Fibroblast of lung (primary cell): ENCODE measurements at regions not wholly inside any gene's neighbourhood (a gene's known extent, or its start where the extent isn't known, plus 50 kb on each side); places are given as distances from the start of the nearest gene placed in this dataset.

ENCODE experiments used
- DNase-seq, 2 donors: peaks; one replicate each; pipeline versions ENCODE4 v3.0.0 to v3.0.0-alpha.2; 2010; ENCODE audit warnings: low read depth in 2 of 2
- H2AFZ ChIP-seq: 2 replicates; pipeline ENCODE4 v1.5.1; 2012; ENCODE audit warnings: low read length, control low read depth, inconsistent platforms
- H3K27ac ChIP-seq: 2 replicates; pipeline ENCODE4 v1.5.1; 2011; ENCODE audit warnings: low read length, control low read depth; ENCODE audit not compliant: insufficient read depth
- H3K27me3 ChIP-seq: 2 replicates; pipeline ENCODE4 v1.5.1; 2011; ENCODE audit warnings: mild to moderate bottlenecking, low read length; ENCODE audit not compliant: control insufficient read depth, insufficient read depth
- H3K36me3 ChIP-seq: 2 replicates; pipeline ENCODE4 v1.5.1; 2011; ENCODE audit warnings: low read length; ENCODE audit not compliant: control insufficient read depth, insufficient read depth
- H3K4me1 ChIP-seq: 2 replicates; pipeline ENCODE4 v1.5.1; 2011; ENCODE audit warnings: low read length; ENCODE audit not compliant: control insufficient read depth, insufficient read depth; ENCODE audit errors: extremely low read depth
- H3K4me2 ChIP-seq: 2 replicates; pipeline ENCODE4 v1.5.1; 2011; ENCODE audit warnings: low read length, control low read depth; ENCODE audit not compliant: insufficient read depth; ENCODE audit errors: extremely low read depth
- H3K4me3 ChIP-seq, 4 experiments: fragments of 200-600 bp in 1 of 4; sonication (generic) in 1 of 4; replicated peaks in 1 of 4; 2 replicates each; pipeline ENCODE4 v1.5.1; 2011 to 2016; ENCODE audit warnings: low read length in 4 of 4, low read depth in 3 of 4, mild to moderate bottlenecking in 3 of 4, control low read depth in 2 of 4, inconsistent platforms in 1 of 4, mixed read lengths in 1 of 4; ENCODE audit not compliant: insufficient read depth in 1 of 4; ENCODE audit errors: control extremely low read depth in 1 of 4
- H3K79me2 ChIP-seq: 2 replicates; pipeline ENCODE4 v1.5.1; 2012; ENCODE audit warnings: mild to moderate bottlenecking, low read length, inconsistent platforms; ENCODE audit not compliant: control insufficient read depth, insufficient read depth
- H3K9ac ChIP-seq: 2 replicates; pipeline ENCODE4 v1.5.1; 2011; ENCODE audit warnings: mild to moderate bottlenecking, low read length, control low read depth; ENCODE audit not compliant: insufficient read depth
- H3K9me3 ChIP-seq: 2 replicates; pipeline ENCODE4 v1.5.1; 2012; ENCODE audit warnings: low read depth, low read length; ENCODE audit not compliant: control insufficient read depth, insufficient read depth
- H4K20me1 ChIP-seq: 2 replicates; pipeline ENCODE4 v1.5.1; 2011; ENCODE audit warnings: low read length; ENCODE audit not compliant: control insufficient read depth, insufficient read depth; ENCODE audit errors: extremely low read depth
- EZH2 ChIP-seq: IDR thresholded peaks from 2 replicates; pipeline ENCODE4 v1.5.1; 2012; ENCODE audit warnings: low read length, control low read depth, mild to moderate bottlenecking; ENCODE audit errors: missing control alignments
- TF ChIP-seq, protein P1 (sequence below), 2 donors: IDR thresholded peaks in 1 of 2; conservative IDR thresholded peaks in 1 of 2; 1 replicate in 1 of 2; 2 replicates in 1 of 2; pipeline ENCODE4 v1.5.1; 2011 to 2012; ENCODE audit warnings: low read length in 2 of 2, control low read depth in 1 of 2, inconsistent platforms in 1 of 2, low read depth in 1 of 2, mild to moderate bottlenecking in 1 of 2

DNA sequence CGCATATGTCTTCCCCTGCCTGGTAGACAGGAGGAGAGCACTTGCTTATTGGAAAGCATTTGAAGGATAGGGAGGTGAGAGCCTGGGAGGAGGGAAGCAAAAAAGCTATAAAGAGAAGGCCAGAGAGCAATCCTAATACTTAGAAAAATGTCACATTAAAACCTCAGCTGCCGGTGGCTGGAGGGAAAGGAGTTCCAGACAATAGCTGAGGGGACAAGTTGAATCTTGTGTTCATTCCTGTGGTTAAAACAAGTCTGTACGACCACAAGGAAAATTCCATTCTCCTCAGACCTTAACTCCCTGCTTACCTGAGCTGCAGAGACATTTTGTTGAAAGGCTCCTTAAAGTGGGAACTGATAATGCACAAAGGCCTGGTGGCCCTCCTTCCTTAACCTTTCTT lies 218.8 kb upstream of the CAMK1G start:
- peak in 1 of 2 donors; percentile 57 for DNase-seq
- Histone ChIP-seq H3K4me3 (no peak overlapping the region), H3K27ac (no peak overlapping the region), H3K27me3 (no peaks in the 10 kb centered on the region), H3K9me3 (no peaks in the 10 kb centered on the region), H3K4me1 (peaks cover 6% of the 10 kb centered on the region), H4K20me1 (no peaks in the 10 kb centered on the region), H3K4me2 (no peak overlapping the region), H3K36me3 (no peaks in the 10 kb centered on the region), H3K9ac (no peak overlapping the region), H3K79me2 (no peaks in the 10 kb centered on the region), H2AFZ (no peak overlapping the region)
- TF ChIP-seq EZH2: no peak
- TF ChIP-seq, protein P1, sequence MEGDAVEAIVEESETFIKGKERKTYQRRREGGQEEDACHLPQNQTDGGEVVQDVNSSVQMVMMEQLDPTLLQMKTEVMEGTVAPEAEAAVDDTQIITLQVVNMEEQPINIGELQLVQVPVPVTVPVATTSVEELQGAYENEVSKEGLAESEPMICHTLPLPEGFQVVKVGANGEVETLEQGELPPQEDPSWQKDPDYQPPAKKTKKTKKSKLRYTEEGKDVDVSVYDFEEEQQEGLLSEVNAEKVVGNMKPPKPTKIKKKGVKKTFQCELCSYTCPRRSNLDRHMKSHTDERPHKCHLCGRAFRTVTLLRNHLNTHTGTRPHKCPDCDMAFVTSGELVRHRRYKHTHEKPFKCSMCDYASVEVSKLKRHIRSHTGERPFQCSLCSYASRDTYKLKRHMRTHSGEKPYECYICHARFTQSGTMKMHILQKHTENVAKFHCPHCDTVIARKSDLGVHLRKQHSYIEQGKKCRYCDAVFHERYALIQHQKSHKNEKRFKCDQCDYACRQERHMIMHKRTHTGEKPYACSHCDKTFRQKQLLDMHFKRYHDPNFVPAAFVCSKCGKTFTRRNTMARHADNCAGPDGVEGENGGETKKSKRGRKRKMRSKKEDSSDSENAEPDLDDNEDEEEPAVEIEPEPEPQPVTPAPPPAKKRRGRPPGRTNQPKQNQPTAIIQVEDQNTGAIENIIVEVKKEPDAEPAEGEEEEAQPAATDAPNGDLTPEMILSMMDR (conservative IDR thresholded peaks at IDR 0.05 in 1 of 2, IDR thresholded peaks at IDR 0.05 in 1 of 2; ENCODE audit: low read depth in 1 of 2, low read length in 2 of 2): no peak

DNA sequence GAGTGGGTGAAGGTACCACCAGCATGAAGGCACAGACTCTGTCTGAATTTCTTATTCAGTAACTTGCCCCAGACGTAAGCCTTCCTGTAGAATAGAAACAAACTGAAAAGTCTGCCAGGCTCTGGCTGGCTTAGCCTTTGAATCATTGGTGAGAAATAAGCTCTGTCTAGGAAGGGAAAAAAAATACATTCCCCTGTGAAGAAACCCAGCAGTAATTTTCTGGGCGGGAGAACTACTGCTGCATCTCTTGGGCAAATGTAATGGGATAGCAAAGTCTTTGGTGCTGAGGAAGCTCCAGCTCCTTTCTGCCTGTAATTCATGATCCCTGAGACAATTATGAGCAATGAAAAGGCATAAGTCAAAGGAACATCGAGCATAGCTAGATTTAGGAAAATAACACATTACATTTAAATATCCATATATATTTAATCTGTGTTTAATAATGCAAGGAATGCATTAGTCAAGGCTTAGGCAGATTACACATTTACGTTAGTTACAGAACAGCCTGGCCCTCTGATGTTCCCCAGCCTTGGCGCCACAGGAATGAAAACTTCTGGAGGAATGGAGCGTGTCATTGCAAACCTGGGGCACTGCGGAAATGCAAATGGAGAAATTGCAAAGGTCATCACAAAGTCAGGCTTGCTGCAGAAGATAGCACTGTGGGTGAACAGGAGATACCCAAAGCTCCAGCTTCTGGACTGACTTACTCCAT lies 216.3 kb upstream of the CAMK1G start:
- Histone ChIP-seq H2AFZ (no peak overlapping the region), H3K27me3 (no peaks in the 10 kb centered on the region), H3K9me3 (no peaks in the 10 kb centered on the region), H3K36me3 (no peaks in the 10 kb centered on the region), H3K4me3 (no peak overlapping the region), H3K27ac (no peak overlapping the region), H3K4me1 (peaks cover 6% of the 10 kb centered on the region), H3K4me2 (no peak overlapping the region), H4K20me1 (no peaks in the 10 kb centered on the region), H3K79me2 (no peaks in the 10 kb centered on the region), H3K9ac (no peak overlapping the region)
- TF ChIP-seq, protein P1 (conservative IDR thresholded peaks at IDR 0.05 in 1 of 2, IDR thresholded peaks at IDR 0.05 in 1 of 2; ENCODE audit: low read depth in 1 of 2, low read length in 2 of 2): no peak
- no peak for TF ChIP-seq EZH2
- peak; percentile 36 to 85 for DNase-seq

DNA sequence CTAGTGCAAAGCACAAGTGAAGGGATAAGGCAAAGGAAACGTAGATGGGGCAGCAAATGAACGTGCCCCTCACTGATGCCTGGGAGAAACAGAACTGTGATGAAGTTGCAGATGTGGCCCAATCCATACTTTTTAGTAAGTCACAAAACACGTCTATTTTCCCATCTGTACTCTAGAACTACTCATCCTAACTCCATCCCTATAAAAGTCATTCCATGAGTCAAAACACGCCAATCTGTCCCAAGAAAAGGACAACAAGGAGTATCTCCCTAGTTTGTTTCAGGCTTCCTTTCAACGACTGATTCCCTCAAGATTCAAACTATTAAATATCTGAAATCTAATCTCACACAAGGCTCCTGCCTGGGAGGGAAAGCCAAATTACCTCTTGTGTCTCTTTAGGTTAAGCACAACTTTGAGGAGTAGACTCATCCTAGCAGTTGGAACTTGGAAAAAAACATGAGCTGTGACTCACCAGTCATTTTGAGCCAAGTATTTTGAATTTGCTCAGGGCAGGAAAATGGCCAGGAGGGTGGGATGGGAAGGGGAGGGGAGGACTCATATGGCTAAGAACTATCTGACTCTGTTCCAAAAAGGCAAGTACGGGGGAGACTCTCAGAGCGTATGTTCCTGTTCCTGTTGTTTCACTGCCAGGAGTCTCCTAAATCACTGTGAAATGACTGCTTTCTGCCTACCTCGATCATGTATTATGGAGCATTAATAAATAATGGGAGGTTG lies 214.5 kb upstream of the CAMK1G start:
- Histone ChIP-seq H2AFZ (peak overlapping the region; percentile 38), H3K9ac (no peak overlapping the region), H3K27ac (peak overlapping the region; percentile 35), H3K79me2 (no peaks in the 10 kb centered on the region), H3K27me3 (no peaks in the 10 kb centered on the region), H4K20me1 (no peaks in the 10 kb centered on the region), H3K9me3 (no peaks in the 10 kb centered on the region), H3K4me1 (peaks cover 6% of the 10 kb centered on the region), H3K4me3 (no peak overlapping the region), H3K36me3 (no peaks in the 10 kb centered on the region), H3K4me2 (no peak overlapping the region)
- DNase-seq: peak; percentile 96 to 97
- TF ChIP-seq, protein P1 (conservative IDR thresholded peaks at IDR 0.05 in 1 of 2, IDR thresholded peaks at IDR 0.05 in 1 of 2; ENCODE audit: low read depth in 1 of 2, low read length in 2 of 2): no peak
- TF ChIP-seq EZH2: no peak
